Epithelial cell of prostate (primary cell): ENCODE measurements at regions not wholly inside any gene's neighbourhood (a gene's known extent, or its start where the extent isn't known, plus 50 kb on each side); places are given as distances from the start of the nearest gene placed in this dataset.

Experiments used
- DNase-seq: peaks from one replicate; pipeline ENCODE4 v3.0.0-alpha.2; 2011; ENCODE audit warnings: low read depth, low spot score
- H3K27ac ChIP-seq: fragments of 450-650 bp; 2 replicates; pipeline ENCODE4 v1.5.1; 2017; ENCODE audit warnings: mild to moderate bottlenecking

DNA sequence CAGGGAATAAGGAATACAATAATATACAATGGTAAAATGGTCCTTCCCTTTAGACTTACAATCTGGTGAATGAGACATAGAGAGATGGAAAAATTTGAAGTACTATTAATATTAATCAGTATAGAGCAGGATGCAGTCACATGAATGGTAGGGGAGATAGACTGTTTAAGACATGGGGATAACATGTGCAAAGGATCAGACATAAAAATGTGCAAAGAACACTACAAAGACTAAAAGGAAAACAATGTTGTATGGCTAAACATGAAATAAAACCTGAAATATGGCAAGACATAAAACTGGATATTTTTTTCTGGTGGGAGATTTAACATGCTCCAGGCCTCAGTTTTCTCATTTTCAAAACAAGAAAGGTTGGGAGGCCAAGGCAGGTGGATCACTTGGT, 182.4 kb upstream of the DPT start:
- DNase-seq, result no peak
- H3K27ac ChIP-seq, result no peak overlapping the region

- DNase-seq, result no peak
- no peak overlapping the region for H3K27ac ChIP-seq
Observed at GRCh38 chr1:168913711-168914463, 184.9 kb upstream of the DPT start.

- no peak for DNase-seq
- H3K27ac ChIP-seq, result no peak overlapping the region
Observed at GRCh38 chr1:168917309-168917708, 188.3 kb upstream of the DPT start.

- DNase-seq, result no peak
- H3K27ac ChIP-seq, result no peak overlapping the region
Observed at GRCh38 chr1:168917796-168918195, 188.7 kb upstream of the ATP1B1 start.

DNA sequence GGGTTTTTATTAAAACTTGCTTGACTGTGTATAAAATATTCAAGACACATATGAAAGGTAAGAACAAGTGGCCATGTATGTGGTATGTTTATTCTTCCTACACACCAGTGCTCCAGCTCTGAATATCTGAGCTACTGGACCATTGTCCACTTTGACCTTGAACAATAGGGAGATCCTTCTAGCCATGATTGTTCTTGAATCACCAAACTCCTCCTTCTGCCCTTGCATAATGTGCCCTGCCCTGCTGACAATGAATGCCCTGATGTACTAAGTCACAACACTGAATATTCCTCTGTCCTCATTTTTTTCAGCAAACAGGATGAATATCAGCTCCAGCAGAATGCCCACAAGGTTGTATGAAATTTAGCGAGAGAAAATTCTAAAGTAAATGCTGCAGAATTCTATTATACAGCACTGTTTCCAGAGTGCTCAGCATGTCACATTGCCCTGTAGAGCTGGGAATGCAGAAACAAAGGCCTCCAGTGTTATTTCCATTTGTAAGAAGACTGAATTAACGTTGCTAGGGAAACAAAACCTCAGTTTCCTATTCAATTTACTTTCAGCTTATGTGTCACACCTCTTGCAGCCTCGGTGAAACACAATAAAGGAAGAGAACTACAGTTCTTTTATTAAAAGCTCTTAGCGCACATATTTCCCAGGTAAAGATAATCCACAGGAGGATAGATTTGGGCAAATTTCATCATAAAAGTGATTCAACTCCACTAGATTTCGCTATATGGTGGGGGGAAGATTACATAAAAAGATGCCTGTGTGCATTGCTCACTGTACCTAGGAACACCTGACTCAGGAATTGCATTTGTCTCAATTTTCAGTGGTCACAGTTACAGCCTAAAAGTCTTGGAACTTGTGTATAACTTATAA, 187.4 kb upstream of the ATP1B1 start:
- H3K27ac ChIP-seq, result peak overlapping the region; percentile 86
- DNase-seq, result peak; percentile 50

- peak; percentile 73 for DNase-seq
- peak overlapping the region; percentile 86 for H3K27ac ChIP-seq
Observed at GRCh38 chr1:168920456-168921094, 185.9 kb upstream of the ATP1B1 start.

DNA sequence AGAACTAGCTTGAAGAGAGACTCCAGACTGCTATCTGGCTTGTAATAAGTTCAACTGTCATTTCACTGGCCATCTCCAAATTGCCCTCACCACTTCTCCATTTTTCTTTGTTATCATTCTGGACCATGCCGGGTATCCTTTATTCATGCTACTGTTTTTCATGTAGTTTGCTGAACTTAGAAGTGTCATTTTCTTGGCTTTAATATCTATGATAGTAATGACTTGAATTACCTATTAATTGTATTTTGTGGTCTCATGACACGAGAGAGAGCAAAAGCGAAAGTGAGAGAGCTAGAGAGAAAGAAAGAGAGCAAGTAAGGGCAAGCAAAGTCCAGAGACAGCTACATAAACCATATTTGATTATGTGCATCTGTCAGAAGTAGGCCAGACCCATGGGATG, 184.9 kb upstream of the ATP1B1 start:
- no peak for DNase-seq

DNA sequence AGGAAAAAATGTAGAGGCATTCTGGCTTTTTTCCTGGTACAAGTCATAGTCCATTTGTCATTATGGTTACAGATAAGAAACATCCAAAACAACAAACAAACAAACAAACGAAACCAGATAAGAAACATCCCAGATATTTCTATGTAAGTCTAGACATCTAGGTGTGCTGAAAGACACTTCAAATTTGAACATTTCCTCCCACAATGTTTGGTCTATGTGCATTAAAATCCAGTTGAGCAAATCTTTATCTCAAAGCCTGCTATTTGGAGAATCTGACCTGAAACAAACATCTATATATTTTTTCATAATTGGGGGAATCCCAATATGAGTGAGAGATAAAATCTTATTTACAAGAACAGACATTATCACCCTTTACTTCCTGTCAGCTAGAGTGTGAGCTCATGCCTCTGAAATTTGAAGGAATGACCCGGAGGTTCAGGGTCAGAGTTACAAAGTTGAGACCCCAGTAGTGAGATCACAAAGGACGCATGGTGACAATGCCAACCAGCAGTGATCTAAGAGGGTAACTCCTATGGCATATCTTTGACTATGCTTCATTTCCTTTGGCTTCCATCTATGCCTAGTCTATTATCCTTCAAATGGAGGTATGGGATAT, 182.9 kb upstream of the ATP1B1 start:
- DNase-seq, result no peak
- H3K27ac ChIP-seq, result no peak overlapping the region

More for the DNA sequence above, 184.9 kb upstream of the ATP1B1 start:
- peak overlapping the region; percentile 86 for H3K27ac ChIP-seq

DNA sequence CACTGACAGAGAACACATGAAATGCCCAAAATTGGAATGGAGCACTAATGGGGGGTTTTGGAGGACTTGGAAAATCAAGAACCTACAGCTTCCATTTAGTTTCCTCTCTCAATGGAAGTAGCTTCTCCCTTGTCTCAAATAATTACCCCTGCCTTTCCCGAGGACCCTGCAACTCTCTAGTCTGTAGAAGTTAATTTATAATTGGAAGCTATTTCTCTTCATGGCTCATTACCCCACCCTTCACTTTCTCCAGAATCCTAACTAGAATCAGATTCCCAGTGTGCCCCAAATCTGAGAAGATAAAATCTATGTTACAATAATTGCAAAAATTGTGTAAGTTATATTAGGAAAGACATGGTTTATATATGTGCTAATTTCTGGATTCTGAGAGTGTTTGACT, 181.5 kb upstream of the ATP1B1 start:
- DNase-seq, result no peak
- H3K27ac ChIP-seq, result no peak overlapping the region

DNA sequence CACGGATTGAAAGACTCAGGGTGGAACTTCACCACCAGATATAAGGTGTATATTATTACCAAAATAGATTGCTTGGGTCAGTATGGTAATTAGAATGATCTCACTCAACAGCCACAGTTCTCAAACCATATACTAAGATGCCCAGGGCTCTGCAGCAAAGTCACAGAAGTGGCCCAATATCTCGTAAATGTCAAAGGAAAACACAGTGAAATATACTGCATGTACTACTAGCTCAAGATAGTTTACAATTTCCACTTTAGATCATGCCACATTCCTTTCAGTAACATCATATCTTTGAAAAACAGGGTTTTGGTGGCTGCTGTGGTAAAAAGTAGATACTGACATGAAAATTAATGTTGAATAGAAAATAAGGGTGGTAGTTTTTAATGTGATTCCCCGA, 180.3 kb upstream of the ATP1B1 start:
- DNase-seq, result no peak
- no peak overlapping the region for H3K27ac ChIP-seq

- peak; percentile 41 for DNase-seq
- H3K27ac ChIP-seq, result no peak overlapping the region
Observed at GRCh38 chr1:168932539-168932938, 174.0 kb upstream of the ATP1B1 start.

GRCh38 chr1:168933141-168933805, 173.2 kb upstream of the ATP1B1 start:
- no peak for DNase-seq
- no peak overlapping the region for H3K27ac ChIP-seq

DNA sequence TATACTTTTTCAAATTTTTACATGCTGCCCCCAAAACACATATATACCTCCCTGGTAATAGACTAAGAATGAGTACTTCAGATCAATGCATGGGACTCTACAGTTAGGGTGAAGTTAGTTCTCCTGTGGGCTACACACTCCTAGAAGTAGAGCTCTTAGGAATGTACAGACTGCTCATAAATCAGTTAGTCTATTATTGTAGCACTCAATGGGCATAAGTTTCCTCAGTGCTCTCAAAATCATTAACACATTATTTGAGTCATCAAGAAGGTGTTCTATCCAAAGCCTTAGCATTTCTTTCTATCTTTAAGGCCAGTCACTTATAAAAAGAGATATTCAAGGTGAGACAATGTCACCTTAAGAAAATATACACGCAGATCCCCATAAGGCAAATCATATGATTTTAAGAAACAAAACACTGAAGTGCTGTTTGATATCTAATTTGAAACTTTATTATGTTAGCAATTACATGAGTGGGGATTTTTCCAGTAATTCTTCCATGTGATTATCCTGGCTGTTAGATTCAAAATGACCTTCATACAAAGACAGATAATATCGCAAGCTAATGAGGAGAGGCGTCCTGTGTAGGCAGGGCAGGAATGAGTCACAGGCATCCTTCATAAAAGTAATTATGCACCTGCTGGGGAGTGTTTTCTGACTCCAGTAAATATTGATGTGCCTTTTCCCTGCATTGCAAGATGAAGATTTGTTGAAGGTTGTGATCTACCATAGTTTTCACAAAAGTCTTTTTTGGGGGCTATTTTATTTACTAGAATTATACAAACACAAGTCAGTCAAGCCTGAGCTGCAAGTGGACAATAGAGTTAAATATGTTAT, 167.2 kb upstream of the ATP1B1 start:
- DNase-seq, result no peak
- H3K27ac ChIP-seq, result no peak overlapping the region

DNA sequence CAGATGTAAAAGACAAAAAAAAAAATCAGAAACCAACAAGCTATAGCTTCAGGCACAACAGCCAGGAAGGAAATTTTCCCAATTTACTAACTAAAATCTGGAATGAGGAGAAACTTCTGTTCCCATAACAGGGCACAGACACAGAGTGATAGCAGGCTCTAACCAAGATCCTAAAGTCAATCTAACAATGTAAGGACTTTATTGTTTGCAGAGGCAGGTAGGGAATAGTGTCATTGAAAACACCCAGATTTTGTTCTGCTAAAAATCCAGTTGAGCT, 166.6 kb upstream of the ATP1B1 start:
- no peak overlapping the region for H3K27ac ChIP-seq
- DNase-seq, result no peak

GRCh38 chr1:168941640-168942039, 164.8 kb upstream of the ATP1B1 start:
- DNase-seq, result no peak
- no peak overlapping the region for H3K27ac ChIP-seq

DNA sequence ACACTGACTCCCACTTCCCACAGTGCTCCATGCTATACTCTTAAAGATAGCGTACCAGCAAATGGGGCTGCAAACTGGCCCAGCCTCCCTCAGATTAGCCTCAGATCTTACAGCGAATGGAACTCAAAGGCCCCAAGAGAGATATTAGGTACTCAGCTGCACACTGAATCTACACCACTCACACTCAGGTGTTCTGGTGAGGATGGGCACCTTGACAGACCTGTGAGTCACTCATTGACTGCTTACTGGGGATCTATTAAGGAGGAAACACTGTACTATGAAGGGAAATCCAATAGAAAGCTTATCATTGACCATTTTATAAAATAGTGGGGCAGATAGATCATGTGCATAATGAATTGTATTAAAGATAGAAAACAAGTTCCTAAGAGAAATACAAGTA, 164.3 kb upstream of the ATP1B1 start:
- no peak overlapping the region for H3K27ac ChIP-seq
- no peak for DNase-seq

- H3K27ac ChIP-seq, result no peak overlapping the region
- no peak for DNase-seq
Observed at GRCh38 chr1:168945870-168946269, 160.6 kb upstream of the ATP1B1 start.

DNA sequence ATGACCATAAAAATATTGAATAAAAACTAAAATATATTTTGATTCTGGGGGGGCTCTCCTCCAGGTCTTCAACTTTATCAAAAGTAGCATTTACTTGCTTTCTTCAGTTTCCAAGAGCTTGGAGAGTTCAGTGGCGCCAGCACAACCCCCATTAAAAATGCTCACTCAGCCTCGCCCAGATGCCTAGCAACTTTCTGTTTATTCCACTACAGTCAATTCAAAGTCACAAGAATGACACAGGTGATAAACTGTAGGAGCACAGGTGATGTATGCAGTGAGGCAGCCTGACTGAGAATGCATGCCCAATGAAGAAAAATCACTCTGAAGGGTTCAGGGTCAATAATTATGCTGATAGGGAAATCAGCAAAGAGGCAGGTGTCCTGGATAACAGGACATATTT, 159.4 kb upstream of the ATP1B1 start:
- no peak overlapping the region for H3K27ac ChIP-seq
- no peak for DNase-seq

GRCh38 chr1:168949672-168950071, 156.8 kb upstream of the ATP1B1 start:
- H3K27ac ChIP-seq, result no peak overlapping the region
- DNase-seq, result no peak
